MM.1S (cell line): ENCODE measurements at regions not wholly inside any gene's neighbourhood (a gene's known extent, or its start where the extent isn't known, plus 50 kb on each side); places are given as distances from the start of the nearest gene placed in this dataset.

Experiments
- EZH2 ChIP-seq: fragments of 300-600 bp; sonication (generic); optimal IDR thresholded peaks from 2 replicates; pipeline ENCODE3; 2017; ENCODE audit warnings: low read depth, mild to moderate bottlenecking, antibody characterized with exemption, low read length, mixed read lengths
- TF ChIP-seq, protein P1 (sequence below): fragments of 300-600 bp; sonication (generic); IDR thresholded peaks from 2 replicates; pipeline ENCODE4 v1.5.1; 2016; ENCODE audit warnings: antibody characterized with exemption, low read length, mixed read lengths

DNA sequence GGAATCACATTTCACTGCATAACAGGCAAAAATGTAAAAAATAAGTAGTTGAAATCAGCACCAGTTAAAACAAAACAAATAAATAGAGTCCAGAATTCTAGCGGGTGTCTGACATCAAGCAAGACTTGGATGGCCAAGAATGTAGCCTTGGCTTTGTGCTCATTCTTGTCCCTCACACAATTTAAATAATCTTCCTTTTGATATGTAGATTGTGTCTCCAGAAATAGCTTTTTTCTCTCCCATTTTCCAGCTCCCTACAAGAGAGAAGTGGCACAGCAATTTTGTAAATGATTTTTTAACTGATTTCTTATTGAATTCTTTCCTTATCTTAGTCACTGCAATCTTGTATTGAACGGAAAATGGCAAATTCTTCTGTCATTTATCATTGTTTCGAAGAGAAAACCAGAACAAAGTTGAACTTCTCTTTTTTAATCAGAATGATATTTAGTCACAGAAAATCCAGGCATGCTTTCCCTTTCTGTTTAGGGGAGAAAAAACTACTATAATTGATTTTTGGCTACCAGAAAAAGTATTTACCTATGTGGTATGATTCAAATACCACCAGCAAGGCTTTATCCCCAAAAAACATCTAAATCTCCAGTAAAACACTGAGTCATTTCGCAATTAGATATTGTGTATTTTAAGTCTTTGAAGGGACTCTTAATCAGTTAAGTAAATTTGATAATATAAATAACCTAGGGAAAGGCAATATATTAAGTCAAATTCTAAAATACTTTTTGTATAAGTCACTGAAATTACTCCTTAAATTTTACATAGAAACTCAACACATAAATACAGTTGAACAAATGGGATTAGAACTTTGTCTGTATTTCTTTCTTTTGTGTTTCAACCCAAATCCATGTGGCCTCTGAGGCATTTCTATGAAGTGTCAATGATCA lies 481.7 kb downstream of the GBE1 start:
- TF ChIP-seq, protein P1, sequence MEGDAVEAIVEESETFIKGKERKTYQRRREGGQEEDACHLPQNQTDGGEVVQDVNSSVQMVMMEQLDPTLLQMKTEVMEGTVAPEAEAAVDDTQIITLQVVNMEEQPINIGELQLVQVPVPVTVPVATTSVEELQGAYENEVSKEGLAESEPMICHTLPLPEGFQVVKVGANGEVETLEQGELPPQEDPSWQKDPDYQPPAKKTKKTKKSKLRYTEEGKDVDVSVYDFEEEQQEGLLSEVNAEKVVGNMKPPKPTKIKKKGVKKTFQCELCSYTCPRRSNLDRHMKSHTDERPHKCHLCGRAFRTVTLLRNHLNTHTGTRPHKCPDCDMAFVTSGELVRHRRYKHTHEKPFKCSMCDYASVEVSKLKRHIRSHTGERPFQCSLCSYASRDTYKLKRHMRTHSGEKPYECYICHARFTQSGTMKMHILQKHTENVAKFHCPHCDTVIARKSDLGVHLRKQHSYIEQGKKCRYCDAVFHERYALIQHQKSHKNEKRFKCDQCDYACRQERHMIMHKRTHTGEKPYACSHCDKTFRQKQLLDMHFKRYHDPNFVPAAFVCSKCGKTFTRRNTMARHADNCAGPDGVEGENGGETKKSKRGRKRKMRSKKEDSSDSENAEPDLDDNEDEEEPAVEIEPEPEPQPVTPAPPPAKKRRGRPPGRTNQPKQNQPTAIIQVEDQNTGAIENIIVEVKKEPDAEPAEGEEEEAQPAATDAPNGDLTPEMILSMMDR: no peak
- no peak for TF ChIP-seq EZH2
